ENCODE measurements at regions not wholly inside any gene's neighbourhood (a gene's known extent, or its start where the extent isn't known, plus 50 kb on each side); places are given as distances from the start of the nearest gene placed in this dataset.
"Not testable (repeated sequence)": the region's sequence is repeated elsewhere in the genome, so short reads cannot be mapped to it uniquely, and the experiment has no call there.

DNA sequence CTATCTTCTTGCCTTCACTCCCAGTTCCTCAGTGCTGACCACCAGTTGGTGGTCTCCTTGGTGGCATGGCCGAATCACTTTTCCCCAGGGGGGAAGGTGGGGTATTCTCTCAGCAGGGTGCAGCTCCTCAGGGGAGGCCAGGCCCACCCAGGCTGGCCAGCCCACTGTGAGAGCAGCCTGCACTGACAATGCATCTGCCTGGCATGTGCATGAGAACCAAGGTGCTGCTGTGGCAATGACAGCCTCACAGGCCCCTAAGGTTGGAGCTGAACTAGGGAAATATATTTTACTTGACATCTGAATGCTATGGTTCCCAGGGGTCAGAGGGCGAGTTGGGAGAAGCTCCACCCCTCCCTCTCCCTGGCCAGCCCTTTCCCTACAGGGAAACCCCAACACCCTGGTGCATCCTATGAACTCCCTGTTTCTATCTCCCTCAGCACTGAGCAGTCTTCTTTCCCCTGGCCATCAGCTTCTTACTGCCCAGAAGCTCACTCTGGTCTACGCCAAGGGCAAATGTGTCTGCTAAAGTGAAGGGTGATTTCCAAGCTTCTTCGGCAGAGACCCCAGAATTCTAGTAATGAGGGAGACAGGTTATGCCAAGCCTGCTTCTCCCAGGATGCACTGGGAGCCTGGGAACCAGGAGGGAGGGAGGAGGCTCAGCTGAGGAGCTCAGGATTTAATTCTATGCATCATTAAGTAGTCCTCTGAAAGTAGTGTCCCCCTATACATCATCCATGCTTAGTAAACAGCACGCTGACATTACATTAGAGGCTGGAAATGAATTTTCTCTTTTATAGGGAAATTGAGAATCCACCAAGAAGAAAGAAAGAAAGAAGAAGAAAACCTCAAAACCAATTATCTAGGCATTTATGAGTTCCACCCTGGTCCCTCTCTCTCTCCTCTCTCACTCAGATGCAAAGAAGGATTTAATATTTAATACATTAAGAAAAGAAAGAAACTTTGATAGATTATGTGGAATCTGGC is 107.7 kb downstream of the TRIM43 start:
- DNase-seq (ENCODE audit: low spot score); H3K4me1 Mint-ChIP-seq (ENCODE audit: low read depth); H3K9me3 Mint-ChIP-seq; H3K36me3 Mint-ChIP-seq (ENCODE audit: low read depth); H3K27ac Mint-ChIP-seq; H3K4me3 Mint-ChIP-seq: not testable (repeated sequence)
- H3K27me3 Mint-ChIP-seq (ENCODE audit: low read depth) = peaks cover 26% of the 10 kb centered on the region

DNA sequence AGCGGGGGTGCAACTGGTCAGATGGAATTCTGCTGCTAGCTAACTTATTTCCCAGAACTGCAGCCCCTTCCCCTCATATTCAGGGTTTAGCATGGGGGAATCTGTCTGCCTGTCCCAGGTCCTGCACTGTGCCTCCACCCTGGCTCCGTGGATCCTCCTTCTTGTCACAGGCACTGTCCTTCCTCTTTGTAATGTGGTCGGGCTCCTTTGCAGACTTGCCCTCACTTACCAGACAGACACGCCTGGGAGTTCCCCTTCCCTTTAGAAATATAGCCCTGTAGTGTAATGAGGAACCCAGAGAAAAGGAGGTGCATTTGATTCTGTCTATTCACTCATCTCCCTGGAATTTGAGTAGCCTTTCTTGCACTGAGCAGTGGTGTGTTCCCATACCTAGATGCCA is 108.7 kb downstream of the TRIM43 start:
- H3K9me3 Mint-ChIP-seq = no peaks in the 10 kb centered on the region
- H3K4me3 Mint-ChIP-seq = no peak overlapping the region
- no peaks in the 10 kb centered on the region for H3K4me1 Mint-ChIP-seq (ENCODE audit: low read depth)
- H3K36me3 Mint-ChIP-seq (ENCODE audit: low read depth) = no peaks in the 10 kb centered on the region
- peaks cover 25% of the 10 kb centered on the region for H3K27me3 Mint-ChIP-seq (ENCODE audit: low read depth)
- no peak overlapping the region for H3K27ac Mint-ChIP-seq
- no peak for DNase-seq (ENCODE audit: low spot score)

DNA sequence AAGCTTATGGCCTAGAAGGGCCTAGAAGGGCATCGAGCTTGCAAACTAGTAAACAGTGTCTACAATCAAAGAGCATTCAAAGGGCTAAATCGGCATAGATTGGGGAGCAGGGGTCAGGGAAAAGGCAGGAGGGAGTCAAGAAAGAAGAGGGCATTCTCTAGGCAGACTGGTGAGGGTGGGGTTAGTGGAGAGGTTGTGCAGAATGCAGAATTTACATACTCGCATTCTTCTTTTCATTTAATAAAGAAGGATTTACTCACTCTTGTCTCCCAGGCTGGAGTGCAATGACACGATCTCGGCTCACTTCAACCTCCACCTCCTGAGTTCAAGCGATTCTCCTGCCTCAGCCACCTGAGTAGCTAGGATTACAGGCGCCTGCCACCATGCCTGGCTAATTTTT is 110.7 kb downstream of the TRIM43 start:
- Mint-ChIP-seq H3K9me3 (no peaks in the 10 kb centered on the region), H3K4me3 (no peak overlapping the region), H3K27me3 (ENCODE audit: low read depth) (peaks cover 21% of the 10 kb centered on the region), H3K4me1 (ENCODE audit: low read depth) (no peaks in the 10 kb centered on the region), H3K36me3 (ENCODE audit: low read depth) (no peaks in the 10 kb centered on the region), H3K27ac (no peak overlapping the region)
- DNase-seq (ENCODE audit: low spot score) = no peak

DNA sequence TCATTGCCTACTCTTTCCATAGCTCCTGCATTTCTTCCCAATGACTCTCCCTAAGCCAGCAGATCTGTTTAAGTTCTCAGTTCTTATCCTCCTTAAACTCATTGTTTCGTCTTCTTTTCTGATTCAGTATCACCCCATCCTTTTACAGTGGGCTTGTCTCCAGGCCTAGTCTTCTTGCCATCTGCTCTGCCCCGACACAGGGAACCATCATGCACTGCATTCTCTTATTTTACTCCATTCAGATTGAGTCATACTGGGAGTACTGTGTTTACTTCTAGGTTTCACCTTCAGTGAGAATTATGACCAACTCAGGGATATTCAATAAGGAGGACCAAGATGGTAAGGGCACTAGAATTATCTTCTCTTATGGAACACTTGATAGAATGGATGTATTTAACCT is 115.4 kb downstream of the TRIM43 start:
- not testable (repeated sequence) for DNase-seq (ENCODE audit: low spot score); H3K4me1 Mint-ChIP-seq (ENCODE audit: low read depth); H3K27ac Mint-ChIP-seq; H3K9me3 Mint-ChIP-seq; H3K4me3 Mint-ChIP-seq; H3K36me3 Mint-ChIP-seq (ENCODE audit: low read depth)
- H3K27me3 Mint-ChIP-seq (ENCODE audit: low read depth) = peaks cover 12% of the 10 kb centered on the region

DNA sequence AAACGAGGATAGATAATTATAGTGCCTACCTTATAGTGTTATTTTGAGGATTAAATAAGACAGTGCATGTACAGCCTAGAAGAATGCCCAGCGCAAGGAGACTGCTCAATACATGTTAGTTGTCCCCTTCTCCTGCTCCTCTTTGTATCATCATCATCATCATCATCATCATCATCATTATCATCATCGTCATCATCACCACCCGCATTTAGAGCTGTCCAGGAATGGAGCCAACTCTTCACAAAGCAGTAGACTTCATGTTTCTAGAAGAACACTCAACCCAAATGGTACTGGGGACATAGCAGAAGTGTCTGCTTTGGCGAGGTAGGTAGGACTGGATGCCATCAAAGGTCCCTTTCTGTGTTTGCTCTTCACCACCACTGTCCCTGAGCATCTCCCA is 116.0 kb downstream of the TRIM43 start:
- Mint-ChIP-seq H3K27me3 (ENCODE audit: low read depth) (peaks cover 12% of the 10 kb centered on the region), H3K4me1 (ENCODE audit: low read depth) (no peaks in the 10 kb centered on the region), H3K4me3 (no peak overlapping the region), H3K36me3 (ENCODE audit: low read depth) (no peaks in the 10 kb centered on the region), H3K27ac (no peak overlapping the region), H3K9me3 (no peaks in the 10 kb centered on the region)
- DNase-seq (ENCODE audit: low spot score) = no peak

DNA sequence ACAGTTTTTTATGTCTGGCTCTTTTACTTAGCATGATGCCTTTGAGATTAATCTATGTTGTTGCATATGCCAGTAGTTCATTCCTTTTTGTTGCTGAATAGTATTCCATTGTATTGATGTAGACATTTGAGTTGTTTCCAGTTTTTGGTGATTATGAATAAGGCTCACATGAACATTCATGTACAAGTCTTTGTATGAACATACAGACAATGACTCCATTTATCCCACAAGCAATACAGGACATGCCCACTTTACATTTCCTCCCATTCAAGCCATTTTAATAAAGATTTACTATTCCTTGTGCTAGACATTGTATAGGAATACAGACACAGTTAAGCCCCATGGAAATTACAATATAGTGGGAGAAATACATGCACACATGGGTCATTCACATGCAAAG is 118.0 kb downstream of the TRIM43 start:
- H3K36me3 Mint-ChIP-seq (ENCODE audit: low read depth) = no peaks in the 10 kb centered on the region

DNA sequence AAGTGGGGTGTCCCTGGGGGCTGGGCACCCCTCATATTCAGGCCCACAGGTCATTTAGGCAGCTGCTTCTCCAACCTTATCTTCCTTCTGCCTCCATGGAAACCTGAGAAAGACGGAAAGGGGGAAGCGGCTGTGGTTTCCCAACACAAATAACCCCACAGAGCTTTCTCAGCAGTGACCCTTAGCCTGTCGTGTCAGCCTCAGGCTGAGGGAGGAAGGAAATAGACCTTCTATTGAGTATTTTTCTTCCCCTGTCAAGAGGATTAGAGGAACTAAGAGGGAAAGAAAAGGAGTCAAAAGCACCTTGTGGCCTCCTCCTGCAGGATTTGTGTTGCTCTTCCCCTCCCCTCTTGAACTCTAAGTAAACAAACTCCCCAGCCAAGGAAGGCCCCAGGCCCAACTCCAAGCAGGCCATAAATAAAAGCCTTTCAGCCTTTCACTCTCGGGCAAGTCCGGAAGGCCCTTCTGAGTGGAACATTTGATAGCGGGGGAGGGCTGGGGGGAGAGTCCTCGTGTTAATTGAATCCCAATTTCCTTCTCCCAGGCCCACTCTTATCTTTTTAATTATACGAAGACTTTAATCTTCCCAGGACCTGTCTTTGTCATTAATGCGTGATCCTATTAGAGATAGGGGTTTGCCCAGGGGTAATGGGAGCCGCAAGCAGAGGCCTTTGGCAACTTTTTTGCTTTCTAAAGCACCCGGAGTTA is 121.8 kb downstream of the TRIM43 start:
- DNase-seq (ENCODE audit: low spot score); H3K4me1 Mint-ChIP-seq (ENCODE audit: low read depth); H3K4me3 Mint-ChIP-seq; H3K27ac Mint-ChIP-seq; H3K27me3 Mint-ChIP-seq (ENCODE audit: low read depth); H3K9me3 Mint-ChIP-seq; H3K36me3 Mint-ChIP-seq (ENCODE audit: low read depth): not testable (repeated sequence)

More for the DNA sequence above, 118.0 kb downstream of the TRIM43 start:
- H3K4me3 Mint-ChIP-seq = no peak overlapping the region
- H3K9me3 Mint-ChIP-seq = no peaks in the 10 kb centered on the region
- no peaks in the 10 kb centered on the region for H3K4me1 Mint-ChIP-seq (ENCODE audit: low read depth)
- no peak overlapping the region for H3K27ac Mint-ChIP-seq
- peaks cover 7% of the 10 kb centered on the region for H3K27me3 Mint-ChIP-seq (ENCODE audit: low read depth)
- no peak for DNase-seq (ENCODE audit: low spot score)

DNA sequence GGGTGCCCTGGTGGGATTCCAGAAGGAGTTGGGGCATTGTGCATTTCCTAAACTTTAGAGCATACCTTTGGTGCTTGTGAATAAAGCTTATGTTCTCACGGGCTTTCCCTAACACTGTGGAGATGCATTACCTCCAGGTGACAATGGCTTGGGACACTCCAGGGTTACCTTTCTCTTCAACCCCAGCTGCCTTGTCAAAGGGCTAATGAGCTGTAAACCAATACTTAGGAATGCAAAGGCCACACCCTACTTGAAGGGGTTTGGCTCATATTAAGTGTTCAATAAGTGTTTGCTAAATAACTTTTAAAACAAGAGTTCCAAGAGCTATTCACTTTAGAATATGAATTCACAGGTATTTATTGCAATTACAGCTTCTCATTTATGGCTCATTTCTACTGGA is 122.6 kb downstream of the TRIM43 start:
- not testable (repeated sequence) for H3K9me3 Mint-ChIP-seq; H3K36me3 Mint-ChIP-seq (ENCODE audit: low read depth); DNase-seq (ENCODE audit: low spot score); H3K4me3 Mint-ChIP-seq; H3K27ac Mint-ChIP-seq; H3K4me1 Mint-ChIP-seq (ENCODE audit: low read depth); H3K27me3 Mint-ChIP-seq (ENCODE audit: low read depth)

DNA sequence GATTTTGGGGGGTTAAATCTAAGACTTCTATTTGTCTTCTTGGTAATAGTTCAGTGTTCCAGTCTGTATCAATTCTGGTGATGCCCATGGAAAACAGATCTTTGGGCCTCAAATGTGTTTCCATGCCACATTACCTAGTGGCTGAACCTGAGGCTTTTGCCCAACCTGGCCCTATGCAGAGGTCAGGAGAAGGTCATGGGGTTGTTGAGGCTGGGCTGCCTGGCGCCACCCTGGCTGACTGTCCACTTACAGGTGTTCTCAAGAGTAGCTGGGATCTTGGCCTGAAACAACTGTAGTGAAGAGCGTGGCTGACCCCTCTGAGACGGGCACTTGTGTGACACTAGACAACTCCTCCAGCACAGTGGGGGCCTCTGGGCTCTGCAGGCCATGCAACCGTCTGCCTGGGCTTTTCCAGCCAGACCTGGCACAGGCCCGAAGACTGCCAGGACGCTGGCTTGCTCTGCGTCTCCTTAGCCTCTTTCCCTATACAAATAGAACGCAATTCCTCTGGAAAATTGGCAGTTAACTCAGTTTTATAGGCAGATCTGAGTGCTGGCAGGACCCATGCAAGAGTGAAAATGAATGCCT is 127.8 kb downstream of the TRIM43 start:
- Mint-ChIP-seq H3K27ac (no peak overlapping the region), H3K4me3 (no peak overlapping the region), H3K36me3 (ENCODE audit: low read depth) (no peaks in the 10 kb centered on the region), H3K27me3 (ENCODE audit: low read depth) (no peaks in the 10 kb centered on the region), H3K9me3 (no peaks in the 10 kb centered on the region), H3K4me1 (ENCODE audit: low read depth) (no peaks in the 10 kb centered on the region)
- DNase-seq (ENCODE audit: low spot score) = no peak

DNA sequence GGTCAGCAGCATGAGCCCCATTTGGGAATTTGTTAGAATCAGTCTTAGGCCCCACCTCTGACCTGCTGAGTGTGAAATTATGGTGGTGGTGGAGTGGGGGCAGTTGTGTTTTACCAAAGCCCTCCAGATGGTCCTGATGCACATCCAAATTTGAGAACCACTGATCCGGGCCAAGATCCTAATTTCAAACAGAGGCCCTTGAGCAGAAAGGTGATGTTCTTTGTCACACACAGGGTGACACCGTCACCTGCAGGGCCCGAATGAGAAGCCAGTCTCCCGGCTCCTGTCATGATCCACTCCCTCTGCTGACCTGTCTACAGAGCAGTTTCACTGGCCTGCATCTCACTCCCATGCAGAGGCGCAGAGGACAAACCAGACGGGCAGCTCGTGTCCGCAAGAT is 129.9 kb downstream of the TRIM43 start:
- Mint-ChIP-seq H3K27me3 (ENCODE audit: low read depth) (peaks cover 6% of the 10 kb centered on the region), H3K4me3 (no peak overlapping the region), H3K4me1 (ENCODE audit: low read depth) (no peaks in the 10 kb centered on the region), H3K9me3 (no peaks in the 10 kb centered on the region), H3K27ac (no peak overlapping the region), H3K36me3 (ENCODE audit: low read depth) (no peaks in the 10 kb centered on the region)
- DNase-seq (ENCODE audit: low spot score) = no peak

DNA sequence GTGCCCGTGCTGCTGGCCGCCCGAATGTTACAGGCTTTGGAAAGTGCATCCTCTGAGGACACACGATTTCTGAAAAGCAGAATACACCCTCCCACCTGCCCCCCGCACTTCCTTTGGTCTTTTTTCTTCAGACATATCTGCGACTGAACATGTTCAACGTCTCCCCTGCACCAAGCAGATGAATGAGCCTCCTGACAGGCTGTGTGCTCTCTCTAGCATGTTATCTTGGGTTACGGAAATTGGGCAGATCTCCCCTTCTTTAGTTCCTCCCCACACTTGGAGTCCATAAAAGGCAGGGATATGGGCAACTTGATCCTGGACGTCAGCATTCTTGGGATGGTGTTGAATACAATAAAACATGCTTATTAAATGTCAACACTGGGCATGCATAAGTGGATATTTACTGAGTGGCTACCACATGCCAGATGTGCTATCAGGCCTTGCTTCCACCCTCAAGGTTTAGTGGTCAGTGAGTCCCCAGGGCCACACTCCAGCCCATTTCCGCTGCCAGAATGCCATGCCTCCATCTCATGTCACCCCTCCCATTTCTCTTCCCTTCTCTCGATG is 130.4 kb downstream of the TRIM43 start:
- H3K4me1 Mint-ChIP-seq (ENCODE audit: low read depth) = no peaks in the 10 kb centered on the region
- H3K9me3 Mint-ChIP-seq = no peaks in the 10 kb centered on the region
- H3K4me3 Mint-ChIP-seq = no peak overlapping the region
- DNase-seq (ENCODE audit: low spot score) = no peak
- peaks cover 6% of the 10 kb centered on the region for H3K27me3 Mint-ChIP-seq (ENCODE audit: low read depth)
- no peaks in the 10 kb centered on the region for H3K36me3 Mint-ChIP-seq (ENCODE audit: low read depth)
- H3K27ac Mint-ChIP-seq = no peak overlapping the region

DNA sequence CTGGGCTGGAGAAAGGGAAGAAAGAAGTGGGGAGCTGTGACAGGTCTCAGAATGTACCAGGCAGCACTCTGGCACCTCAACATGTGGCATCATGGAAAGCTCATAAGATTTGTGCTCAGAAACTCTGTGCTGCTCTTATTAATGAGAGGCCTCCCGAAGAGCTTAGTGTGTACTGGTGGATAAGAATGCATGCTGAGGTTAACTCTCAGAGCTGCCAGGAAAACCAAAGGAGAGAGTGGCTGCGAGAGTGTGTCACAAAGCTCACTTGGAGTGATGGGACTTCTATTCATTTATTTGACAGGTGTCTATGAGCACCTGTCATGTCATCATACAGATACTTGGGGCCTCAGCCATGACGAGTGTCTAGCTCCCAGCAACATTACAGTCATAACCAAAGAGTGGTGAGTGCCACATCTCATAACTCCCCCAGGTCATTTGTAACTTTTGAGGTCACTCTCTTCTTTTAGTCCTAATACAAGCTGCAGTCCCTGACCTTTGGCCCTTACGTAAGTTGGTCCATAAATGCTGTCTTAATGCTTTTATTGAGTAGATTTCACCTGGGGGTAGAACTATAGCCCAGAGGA is 131.9 kb downstream of the TRIM43 start:
- H3K27me3 Mint-ChIP-seq (ENCODE audit: low read depth); H3K27ac Mint-ChIP-seq; H3K36me3 Mint-ChIP-seq (ENCODE audit: low read depth); DNase-seq (ENCODE audit: low spot score); H3K9me3 Mint-ChIP-seq; H3K4me3 Mint-ChIP-seq; H3K4me1 Mint-ChIP-seq (ENCODE audit: low read depth): not testable (repeated sequence)

DNA sequence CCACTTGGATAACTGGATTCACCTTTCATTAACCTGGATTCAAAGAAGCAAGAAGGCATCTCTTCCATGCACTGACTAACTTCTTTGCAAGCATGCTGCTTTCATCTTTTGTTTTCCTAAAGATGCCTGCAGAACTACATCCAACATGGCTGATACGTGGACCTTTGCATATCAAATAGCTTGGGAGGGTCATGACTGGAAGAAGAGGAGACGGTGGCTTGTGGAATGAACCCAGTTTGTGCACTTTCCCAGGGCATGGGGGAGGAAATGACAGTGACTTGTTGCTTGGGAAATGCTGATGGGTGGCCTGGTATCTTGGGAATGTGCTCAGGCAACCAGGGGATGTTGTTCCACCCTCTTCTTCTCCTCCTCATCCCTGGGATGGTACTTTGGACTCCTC is 133.4 kb downstream of the TRIM43 start:
- not testable (repeated sequence) for H3K4me3 Mint-ChIP-seq; H3K9me3 Mint-ChIP-seq; H3K36me3 Mint-ChIP-seq (ENCODE audit: low read depth); H3K4me1 Mint-ChIP-seq (ENCODE audit: low read depth); DNase-seq (ENCODE audit: low spot score); H3K27ac Mint-ChIP-seq
- H3K27me3 Mint-ChIP-seq (ENCODE audit: low read depth) = peaks cover 10% of the 10 kb centered on the region

DNA sequence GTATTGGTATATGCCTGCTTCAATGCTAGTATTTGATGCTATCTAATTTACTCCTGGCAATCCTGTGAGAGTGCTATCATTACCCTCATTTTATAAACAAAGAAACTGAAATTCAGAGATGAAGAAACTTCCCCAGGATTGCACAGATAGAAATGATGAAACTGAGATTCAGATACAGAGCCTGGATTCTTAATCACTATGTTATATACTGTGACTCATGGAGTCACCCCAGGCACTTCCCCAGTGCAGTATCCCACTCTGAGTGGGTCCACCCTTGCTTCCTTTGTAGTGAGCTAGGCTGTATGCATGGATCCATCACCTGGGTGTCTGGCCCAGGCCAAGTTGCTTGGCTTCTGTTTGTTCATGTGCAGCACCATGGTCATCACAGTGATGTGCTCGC is 133.9 kb downstream of the TRIM43 start:
- H3K9me3 Mint-ChIP-seq; H3K36me3 Mint-ChIP-seq (ENCODE audit: low read depth): not testable (repeated sequence)

More for the DNA sequence above, 133.9 kb downstream of the TRIM43 start:
- not testable (repeated sequence) for H3K4me3 Mint-ChIP-seq; DNase-seq (ENCODE audit: low spot score); H3K4me1 Mint-ChIP-seq (ENCODE audit: low read depth); H3K27ac Mint-ChIP-seq
- peaks cover 10% of the 10 kb centered on the region for H3K27me3 Mint-ChIP-seq (ENCODE audit: low read depth)

All from T-helper 2 cell treated with Interferon-gamma antibody and Interleukin-4, amounts not matched to agents 5 μg/mL and 100 μg/mL, for 36 hours (primary cell).